AG09319 (cell line): ENCODE measurements at regions not wholly inside any gene's neighbourhood (a gene's known extent, or its start where the extent isn't known, plus 50 kb on each side); places are given as distances from the start of the nearest gene placed in this dataset.

ENCODE experiments used
- DNase-seq: peaks from one replicate; pipeline ENCODE4 v3.0.0-alpha.2; 2010; ENCODE audit warnings: low read depth; ENCODE audit errors: extremely low read depth
- CTCF ChIP-seq: IDR thresholded peaks from 2 replicates; pipeline ENCODE4 v1.5.1; 2011; ENCODE audit warnings: low read depth, mild to moderate bottlenecking, inconsistent platforms, low read length, moderate library complexity

- no peak for TF ChIP-seq CTCF
- DNase-seq: no peak
These were observed 66.1 kb upstream of the PFN2 start for GRCh38 chr3:150036780-150037179.

GRCh38 chr3:150035910-150036612 is 65.4 kb upstream of the PFN2 start:
- no peak for DNase-seq
- TF ChIP-seq CTCF: no peak

- no peak for TF ChIP-seq CTCF
- no peak for DNase-seq
These were observed 64.6 kb upstream of the PFN2 start for GRCh38 chr3:150035301-150035779.

- no peak for TF ChIP-seq CTCF
- no peak for DNase-seq
These were observed 63.0 kb upstream of the PFN2 start for GRCh38 chr3:150033721-150034120.

GRCh38 chr3:150030841-150031240 is 60.1 kb upstream of the PFN2 start:
- DNase-seq: no peak
- TF ChIP-seq CTCF: no peak

GRCh38 chr3:150023239-150023636 is 52.5 kb upstream of the PFN2 start:
- no peak for DNase-seq
- no peak for TF ChIP-seq CTCF

GRCh38 chr3:150022381-150023238 is 51.9 kb upstream of the PFN2 start:
- TF ChIP-seq CTCF: no peak
- no peak for DNase-seq
